ENCODE measurements at regions not wholly inside any gene's neighbourhood (a gene's known extent, or its start where the extent isn't known, plus 50 kb on each side); places are given as distances from the start of the nearest gene placed in this dataset.

DNA sequence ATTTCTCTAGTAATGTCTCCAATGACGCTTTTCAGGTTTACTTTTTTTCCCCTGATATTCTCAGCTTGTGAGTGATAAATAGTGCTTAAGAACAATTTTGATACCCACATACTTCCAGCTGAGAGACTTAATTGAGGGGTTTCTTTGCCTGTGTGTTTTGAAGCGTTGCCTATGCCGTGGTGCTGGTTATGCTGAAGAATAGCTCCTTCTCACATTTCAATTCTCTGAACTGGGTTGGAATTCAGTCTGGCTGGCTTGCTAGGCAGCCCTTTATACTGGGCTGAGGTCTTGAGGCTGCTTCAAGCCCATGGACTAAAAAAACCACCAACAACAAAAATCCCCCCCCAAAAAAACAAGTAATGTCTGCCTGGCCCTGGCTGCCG, 87.4 kb downstream of the CHST2 start:
- no peak for DNase-seq (ENCODE audit: low read depth in 4 of 4, low spot score in 3 of 4)

DNA sequence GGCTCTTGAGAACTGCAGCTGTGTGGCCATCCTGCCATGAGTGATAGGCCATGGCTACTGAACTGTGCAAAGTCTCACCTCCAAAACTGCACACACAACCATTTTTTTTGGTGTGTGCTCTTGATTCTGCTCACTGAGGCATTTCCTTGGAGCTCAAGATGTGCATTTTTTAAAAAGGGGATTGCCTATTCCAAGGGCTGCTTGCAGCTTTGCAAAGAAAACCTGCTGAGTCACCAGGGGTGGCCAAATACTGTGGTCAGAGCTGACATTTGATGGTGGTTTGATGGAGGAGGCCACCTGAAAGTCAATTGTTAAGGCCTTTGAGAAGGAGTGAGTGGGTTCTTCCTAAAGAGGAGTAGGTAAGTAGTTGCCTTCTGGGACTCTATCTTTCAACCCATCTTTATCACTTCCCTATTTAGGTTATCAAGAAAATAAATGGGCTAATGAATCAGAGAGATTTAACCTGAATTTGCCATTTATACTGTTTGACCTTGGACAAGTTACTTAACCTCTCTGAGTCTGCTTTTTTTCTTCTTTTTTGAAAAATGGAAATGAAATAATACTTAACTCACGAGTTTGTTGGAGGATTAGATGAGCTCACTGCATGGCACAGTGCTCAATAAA, 87.9 kb downstream of the CHST2 start:
- peak in 1 of 4 donors; percentile 33 for DNase-seq (ENCODE audit: low read depth in 4 of 4, low spot score in 3 of 4)

DNA sequence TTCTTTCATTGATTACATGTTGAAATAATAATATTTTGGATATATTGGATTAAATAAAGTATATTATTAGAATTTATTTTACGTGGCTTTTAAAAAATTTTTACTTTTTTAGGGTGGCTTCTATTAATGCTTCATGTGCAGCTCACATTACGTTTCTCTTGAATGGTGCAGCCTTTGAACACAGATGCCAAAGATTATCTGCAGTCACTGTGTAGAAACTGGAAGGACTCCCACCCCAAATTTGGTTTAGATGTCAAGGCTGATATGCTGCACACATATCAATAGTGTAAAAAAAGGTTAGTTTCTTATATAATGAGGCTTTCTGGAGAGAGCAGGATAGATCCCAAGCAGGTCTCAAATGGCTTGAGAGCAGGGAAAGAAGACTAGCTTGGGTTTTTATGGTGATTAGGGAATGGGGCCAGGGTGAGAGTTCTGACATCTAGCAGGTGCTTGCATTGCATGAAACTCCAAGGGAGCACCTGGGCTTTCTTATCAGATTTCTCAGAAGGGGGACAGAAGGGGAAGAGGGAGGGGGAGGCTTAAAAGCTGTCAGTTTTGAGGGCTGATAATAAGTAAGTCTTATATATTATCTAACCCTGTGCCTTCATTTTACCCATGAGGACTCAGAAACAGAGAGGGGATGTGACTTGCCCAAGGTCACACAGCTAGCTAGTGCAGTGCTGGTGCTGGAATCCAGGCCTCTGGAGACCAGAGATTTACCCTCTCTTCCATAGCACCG, 89.6 kb downstream of the CHST2 start:
- DNase-seq (ENCODE audit: low read depth in 4 of 4, low spot score in 3 of 4), result no peak

DNA sequence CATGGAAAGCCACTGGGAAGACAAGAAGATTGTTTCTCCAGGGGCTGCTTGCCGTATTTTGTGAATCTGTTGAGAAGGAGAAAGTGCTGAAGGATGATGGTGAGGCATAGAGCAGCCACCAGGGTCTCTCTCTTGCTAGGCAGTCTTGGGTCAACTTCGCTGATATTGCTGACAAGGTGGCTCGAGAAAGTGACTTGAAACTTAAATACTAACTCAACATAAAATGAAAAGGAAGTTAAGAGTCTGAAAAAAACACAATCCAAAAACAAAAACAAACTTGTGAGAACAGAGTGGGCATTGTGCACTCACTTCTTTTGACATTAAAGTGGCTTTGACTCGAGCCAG, 90.1 kb downstream of the CHST2 start:
- no peak for DNase-seq (ENCODE audit: low read depth in 4 of 4, low spot score in 3 of 4)

DNA sequence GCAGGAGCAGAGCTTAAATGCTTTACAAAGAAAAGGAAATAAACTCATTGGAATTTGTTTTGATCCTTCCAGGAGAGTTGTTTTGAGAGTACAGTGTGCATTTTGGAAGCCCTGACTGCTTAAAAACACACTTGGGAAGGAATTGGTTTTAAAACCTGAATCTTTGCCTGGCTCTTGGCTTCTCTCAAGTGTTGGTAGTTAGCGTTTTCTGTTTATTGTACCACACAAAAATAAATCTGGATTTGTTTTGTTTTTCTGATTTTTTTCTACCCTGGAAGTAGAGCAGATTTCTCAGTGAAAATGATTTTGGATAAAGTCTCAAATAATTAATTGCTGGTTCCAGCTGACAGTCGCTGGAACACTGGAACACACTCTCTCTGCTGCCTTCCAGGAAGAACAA, 90.6 kb downstream of the CHST2 start:
- no peak for DNase-seq (ENCODE audit: low read depth in 4 of 4, low spot score in 3 of 4)

DNA sequence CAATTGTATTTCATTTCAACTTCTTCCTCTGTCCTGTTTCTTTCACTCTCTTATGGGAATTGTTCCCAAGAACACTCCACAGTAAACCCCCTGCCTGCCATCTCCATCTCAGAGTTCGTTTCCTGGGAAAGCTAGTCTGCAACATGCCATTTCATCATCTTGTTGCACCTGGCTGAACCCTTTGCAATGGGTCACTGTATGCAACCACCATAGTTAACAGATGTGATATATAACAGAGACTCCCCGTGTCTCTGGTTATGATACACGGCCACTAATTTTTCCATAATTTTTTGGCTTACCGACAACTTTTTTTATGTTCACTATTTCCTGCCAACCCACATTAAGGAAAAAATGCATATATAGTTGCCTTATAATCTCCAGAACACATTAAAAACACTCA, 95.5 kb downstream of the CHST2 start:
- DNase-seq (ENCODE audit: low read depth in 4 of 4, low spot score in 3 of 4), result no peak
